ENCODE measurements at regions not wholly inside any gene's neighbourhood (a gene's known extent, or its start where the extent isn't known, plus 50 kb on each side); places are given as distances from the start of the nearest gene placed in this dataset.

GRCh38 chr6:147765541-147765940 lies 257.1 kb downstream of the SAMD5 start:
- DNase-seq = no peak

GRCh38 chr6:147768969-147769368 lies 260.5 kb downstream of the SAMD5 start:
- DNase-seq = no peak

GRCh38 chr6:147769496-147770087 lies 261.1 kb downstream of the SAMD5 start:
- DNase-seq = no peak

GRCh38 chr6:147770221-147770620 lies 261.7 kb downstream of the SAMD5 start:
- no peak for DNase-seq

- DNase-seq = no peak
Measured at GRCh38 chr6:147772724-147773123, 264.2 kb downstream of the SAMD5 start.

- DNase-seq = no peak
Measured at GRCh38 chr6:147774856-147775255, 266.4 kb downstream of the SAMD5 start.

GRCh38 chr6:147776631-147777213 lies 268.2 kb downstream of the SAMD5 start:
- DNase-seq = no peak

DNA sequence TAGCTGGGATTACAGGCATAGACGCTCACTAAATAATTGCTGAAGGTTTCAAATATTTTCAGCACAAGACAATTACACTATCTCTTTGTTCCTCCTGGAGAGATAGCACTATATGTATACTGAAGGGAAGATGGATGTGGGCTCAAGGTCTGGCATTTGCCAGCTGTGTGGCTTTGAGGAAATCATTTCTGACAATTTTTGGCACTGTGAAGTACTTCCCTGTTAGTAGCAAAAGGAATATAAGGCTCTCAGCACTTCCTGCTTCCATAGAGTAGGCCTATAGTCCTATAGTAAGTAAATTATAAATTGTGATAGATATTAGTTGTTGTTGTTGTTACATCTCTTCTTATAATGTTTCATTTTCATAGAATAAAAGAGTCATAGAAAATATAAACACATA lies 271.1 kb downstream of the SAMD5 start:
- DNase-seq = no peak

DNA sequence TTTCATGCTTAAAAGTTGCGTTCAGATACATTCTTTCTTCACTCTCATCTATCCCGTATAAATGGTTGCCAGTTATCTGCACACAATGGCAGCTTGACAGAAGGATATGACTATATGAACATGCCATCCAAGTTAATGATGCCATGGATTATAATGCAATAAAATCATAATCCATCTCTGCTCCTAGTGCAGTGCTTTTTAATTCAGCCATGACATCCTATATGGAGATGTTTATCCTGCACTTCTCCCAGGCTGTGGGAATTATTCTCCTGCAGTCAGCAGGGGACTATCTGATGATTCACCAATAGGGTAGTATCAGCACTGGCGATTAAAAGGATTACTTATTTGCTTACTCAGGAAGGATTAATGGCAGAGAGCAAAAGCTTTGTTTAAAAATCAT lies 273.8 kb downstream of the SAMD5 start:
- peak; percentile 39 for DNase-seq

DNA sequence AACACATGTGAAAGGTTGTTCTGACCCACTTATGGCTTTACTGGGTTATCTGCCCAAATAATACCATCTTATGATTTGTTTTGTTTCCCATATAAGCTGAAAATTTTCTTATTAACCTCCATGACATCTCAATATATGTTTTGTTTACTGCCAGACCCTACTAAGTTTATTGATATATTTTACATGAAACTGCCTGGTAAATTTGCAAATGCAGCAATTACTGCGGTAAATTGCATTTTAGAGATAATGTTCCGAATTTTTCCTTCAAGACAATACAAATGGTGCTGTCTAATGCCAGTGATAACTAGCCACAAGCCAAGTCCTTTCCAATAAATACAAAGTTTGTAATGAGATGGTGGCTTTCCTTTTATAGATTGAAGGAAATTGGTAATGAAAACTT lies 275.9 kb downstream of the SAMD5 start:
- DNase-seq = no peak

DNA sequence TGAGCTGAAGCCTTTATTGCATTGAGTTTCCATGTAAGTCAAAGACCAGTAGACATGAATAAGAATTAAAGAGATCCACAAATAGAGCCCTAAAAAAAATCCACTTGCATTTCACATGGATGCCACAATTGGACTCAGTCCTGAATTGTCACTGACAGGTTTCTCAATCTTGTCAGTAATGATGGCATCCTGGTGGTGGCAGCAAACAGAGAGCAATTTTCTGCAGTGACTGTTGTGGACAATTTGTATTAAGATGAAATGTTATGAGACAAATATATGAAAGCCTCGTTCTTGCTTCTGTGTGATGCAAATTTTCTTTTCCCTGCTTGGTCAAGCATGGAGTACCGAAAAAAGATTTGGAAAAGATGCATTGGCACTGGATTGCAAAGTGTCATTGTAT lies 278.9 kb downstream of the SAMD5 start:
- DNase-seq = no peak

DNA sequence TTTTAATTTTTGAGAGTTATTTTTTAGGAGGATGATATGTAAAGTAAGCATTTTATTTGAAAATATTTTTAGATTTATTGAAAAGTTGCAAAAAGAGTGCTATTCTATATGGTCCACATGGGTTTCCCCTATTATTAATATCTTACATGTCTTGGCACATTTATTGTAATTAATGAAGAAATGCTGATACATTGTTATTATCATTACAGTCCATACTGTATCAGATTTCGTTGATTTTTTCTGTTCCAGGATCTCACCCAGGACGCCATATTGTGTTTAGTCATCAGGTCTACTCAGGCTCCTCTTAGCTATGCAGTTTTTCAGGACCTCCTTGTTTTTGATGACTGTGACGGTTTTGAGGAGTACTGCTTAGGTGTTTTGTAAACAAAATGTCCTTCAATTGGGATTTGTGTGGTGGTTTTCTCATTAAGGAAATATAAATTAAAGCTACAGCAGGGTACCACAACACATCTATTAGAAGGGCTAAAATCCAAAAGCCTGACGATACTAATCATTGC lies 281.0 kb downstream of the SAMD5 start:
- DNase-seq = no peak

GRCh38 chr6:147793871-147794643 lies 285.6 kb downstream of the SAMD5 start:
- DNase-seq = no peak

- DNase-seq = no peak
Measured at GRCh38 chr6:147802459-147802858, 294.0 kb downstream of the SAMD5 start.

- DNase-seq = no peak
Measured at GRCh38 chr6:147805155-147805554, 296.7 kb downstream of the SAMD5 start.

GRCh38 chr6:147806697-147807096 lies 298.2 kb downstream of the SAMD5 start:
- no peak for DNase-seq

DNA sequence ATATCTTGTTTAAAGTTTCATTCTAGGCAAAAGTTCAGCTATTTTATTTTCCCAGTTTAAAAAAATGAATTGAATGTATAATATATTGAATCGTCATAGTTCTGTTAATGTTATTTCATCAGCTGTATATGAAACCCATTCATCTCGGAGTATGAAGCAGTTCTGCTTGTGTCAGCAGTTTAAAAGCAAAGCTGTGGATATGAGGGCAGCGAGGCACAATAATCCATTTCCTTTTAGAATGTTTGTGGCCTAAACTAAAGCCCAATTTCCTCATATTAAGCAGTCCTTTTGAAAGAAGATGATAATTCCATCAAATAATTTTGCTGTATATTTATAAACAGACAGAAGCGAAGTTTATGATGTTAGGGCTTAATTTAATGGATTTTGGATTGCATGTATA lies 300.1 kb downstream of the SAMD5 start:
- peak; percentile 22 for DNase-seq

GRCh38 chr6:147811913-147812629 lies 303.6 kb downstream of the SAMD5 start:
- DNase-seq = no peak

DNA sequence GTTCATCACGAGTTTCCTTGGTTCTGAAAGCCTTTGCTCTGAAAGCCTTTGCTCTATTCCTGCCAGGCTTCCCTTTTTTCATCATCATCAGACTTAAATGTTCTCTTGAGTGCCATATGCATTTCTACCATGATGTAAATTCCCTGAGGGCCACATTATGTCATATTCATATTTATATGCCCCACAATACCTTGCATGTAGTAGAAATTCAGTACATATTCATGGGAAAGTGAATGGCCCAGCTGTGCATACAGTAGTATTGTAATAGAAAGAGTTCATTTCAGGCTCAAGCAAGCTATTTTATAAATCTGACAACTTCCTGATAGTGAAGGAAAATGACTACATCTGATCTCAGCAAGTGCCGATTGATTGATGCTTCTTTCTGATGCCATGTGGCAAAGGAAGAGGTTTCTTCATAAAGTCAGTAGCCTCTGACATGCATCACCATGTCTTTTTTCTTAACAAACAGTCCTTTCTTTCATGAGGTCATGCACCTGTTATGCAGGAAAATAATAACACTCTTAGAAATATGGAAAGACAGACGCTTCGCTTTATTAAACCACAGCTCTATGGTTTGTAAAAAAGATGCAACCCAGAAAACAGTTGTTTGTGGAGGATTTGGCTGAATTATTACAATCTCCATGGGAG lies 308.7 kb downstream of the SAMD5 start:
- no peak for DNase-seq

- no peak for DNase-seq
Measured at GRCh38 chr6:147820520-147820919, 312.0 kb downstream of the SAMD5 start.

DNA sequence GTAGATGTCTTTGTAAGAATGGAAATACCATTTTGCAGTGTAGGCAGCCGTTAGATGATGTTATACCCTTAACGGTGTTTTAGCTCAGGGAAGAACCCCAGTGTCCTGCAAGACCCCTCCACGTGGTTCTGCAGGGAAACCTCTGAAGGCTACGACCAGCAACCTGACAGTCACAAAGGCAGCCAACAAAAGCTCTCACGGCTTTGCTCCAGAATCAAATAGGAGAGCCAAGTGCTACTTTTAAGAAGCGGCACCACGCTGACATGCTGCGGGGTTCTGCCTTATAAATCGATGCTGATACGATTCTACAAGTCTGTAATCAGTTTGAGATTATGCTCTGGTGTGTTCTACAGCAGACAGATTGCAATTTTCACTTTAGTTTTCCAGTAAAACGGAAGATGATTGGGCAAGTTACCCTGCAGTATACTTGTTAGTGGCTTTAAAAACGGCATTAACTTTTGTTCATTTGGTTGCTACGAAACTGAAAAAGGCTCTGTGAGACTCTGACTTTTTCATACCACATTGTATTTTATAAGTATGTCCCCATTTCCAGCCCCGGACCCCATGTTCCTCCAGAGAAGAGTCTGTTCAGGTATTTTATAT lies 312.9 kb downstream of the SAMD5 start:
- DNase-seq = no peak

DNA sequence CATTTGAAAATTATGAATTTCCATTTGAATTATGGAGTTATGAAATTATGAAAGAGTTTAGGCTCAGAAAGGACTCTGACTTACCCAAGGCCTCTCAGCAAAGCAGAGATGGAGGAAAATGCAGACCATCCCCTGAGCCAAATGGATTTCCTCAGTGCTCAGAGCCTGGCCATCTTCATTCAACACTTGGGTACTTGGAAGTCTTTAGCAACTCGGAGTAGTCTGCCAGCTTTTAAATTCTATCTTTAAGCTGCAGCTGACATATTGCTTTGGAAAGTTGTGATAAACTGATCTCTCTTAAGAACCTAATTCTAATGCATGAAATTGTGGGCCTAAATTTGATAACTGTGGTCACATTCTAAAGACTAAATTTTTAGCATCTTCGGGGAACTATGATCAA lies 315.4 kb downstream of the SAMD5 start:
- DNase-seq = no peak

- no peak for DNase-seq
Measured at GRCh38 chr6:147825848-147826247, 317.4 kb downstream of the SAMD5 start.

All from eye (tissue), 1 donor.